ENCODE measurements at regions not wholly inside any gene's neighbourhood (a gene's known extent, or its start where the extent isn't known, plus 50 kb on each side); places are given as distances from the start of the nearest gene placed in this dataset.

DNA sequence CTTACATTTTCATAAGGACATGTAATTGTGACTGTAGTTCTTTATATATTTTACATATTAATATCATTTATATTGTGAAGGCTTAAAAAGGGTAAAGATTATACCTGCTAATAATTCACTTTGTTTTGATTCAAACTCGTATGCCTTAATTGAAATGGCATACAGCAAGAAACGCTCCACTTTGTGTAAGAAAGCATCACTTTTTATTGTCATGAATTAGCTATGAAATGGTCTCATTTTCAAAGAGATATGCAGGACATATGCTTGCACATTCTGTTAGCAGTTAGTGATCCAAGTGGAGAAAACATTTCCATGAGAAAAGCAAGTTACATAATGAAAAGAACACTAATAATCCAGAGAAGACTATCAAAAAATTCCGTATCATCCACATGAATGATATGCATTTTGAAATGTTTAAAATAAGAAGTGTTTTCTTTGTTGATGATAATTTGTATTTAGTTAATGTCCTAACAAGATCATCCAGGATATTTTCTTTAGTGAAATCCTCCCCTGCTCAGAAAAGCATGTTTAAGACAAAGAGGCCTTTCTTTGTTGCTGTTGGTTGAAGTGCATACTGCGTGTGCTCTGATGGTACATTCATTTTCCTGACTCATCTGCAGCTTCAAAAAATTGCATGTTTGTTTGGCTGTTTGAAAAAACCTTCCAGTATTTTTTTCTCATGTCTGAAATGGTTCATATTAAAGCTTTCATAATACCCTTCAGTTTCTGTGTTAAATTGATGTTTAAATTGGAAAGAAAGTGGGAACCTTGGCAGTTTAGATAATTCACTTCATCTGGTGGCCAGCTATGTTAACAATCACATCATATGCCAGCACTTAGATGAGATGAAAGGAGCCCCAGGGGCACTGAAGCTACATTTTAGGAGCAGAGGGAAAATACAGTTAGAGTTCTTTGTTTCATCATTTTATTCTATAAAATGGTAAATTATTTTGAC is 242.2 kb downstream of the CSNK1G3 start:
- H3K4me3 ChIP-seq (ENCODE audit: low read depth, low read length) = no peak overlapping the region
- TF ChIP-seq, protein P1, sequence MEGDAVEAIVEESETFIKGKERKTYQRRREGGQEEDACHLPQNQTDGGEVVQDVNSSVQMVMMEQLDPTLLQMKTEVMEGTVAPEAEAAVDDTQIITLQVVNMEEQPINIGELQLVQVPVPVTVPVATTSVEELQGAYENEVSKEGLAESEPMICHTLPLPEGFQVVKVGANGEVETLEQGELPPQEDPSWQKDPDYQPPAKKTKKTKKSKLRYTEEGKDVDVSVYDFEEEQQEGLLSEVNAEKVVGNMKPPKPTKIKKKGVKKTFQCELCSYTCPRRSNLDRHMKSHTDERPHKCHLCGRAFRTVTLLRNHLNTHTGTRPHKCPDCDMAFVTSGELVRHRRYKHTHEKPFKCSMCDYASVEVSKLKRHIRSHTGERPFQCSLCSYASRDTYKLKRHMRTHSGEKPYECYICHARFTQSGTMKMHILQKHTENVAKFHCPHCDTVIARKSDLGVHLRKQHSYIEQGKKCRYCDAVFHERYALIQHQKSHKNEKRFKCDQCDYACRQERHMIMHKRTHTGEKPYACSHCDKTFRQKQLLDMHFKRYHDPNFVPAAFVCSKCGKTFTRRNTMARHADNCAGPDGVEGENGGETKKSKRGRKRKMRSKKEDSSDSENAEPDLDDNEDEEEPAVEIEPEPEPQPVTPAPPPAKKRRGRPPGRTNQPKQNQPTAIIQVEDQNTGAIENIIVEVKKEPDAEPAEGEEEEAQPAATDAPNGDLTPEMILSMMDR (IDR thresholded peaks at IDR 0.05; ENCODE audit: low read depth, low read length) = no peak

DNA sequence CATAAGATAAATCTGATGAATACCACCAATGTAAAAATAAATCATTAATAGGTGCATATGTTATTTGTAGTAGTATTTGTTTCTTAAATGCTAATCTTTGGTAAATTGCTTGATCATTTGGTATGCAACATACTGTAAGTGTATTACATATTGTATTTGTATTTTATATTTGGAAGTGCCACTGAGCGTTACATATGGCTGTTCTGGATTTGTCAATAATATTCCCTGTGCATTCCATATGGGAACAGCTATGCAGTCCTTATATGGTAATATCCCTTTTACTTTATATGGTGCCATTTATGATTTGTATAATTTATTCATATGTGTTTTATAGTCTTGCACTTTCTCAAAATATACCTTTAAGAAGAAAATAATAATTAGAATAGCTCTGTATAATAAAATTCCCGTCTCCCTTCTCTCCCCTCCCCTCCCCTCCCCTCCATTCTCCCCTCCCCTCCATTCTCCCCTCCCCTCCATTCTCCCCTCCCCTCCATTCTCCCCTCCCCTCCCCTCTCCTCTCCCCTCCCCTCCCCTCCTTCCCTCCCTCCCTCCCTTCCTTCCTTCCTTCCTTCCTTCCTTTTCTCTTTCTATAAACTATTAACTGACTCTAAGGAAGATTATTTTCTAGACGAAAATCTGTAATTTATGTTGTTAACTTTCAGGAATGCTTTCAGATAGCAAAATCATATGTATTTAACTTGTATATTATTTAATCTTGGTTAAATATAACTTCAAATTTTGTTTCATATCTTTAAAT is 241.4 kb downstream of the CSNK1G3 start:
- TF ChIP-seq, protein P1 (IDR thresholded peaks at IDR 0.05; ENCODE audit: low read depth, low read length) = no peak
- H3K4me3 ChIP-seq (ENCODE audit: low read depth, low read length) = no peak overlapping the region

DNA sequence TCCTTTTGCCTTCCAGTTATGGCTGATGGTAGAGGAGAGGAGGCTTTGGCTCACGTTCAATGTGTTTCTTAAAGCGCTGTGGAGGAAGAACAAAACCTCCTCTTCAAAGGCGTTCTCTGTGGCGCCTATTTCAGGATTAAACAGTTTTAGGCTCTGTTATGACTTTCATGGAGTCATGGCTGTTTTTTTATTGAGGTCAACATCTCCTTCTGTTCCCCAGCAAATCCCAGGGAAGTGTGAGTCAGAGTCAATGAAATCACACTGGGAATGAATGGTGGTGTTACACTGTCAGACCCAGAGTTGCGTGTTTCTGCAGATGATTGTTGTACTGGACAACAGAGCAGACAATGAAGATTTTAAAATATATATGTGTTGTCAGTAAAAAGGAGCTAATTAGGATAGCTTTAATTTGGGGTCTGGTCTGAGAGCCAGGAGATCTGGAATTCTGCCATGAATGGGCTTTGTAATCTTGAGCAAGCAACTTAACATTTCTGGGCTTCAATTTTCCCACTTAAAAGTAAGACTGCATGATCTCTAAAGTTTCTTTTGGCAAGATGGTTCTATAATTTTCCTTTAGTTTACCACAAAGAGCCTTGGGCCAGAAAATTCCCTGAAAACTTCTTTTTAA is 240.7 kb downstream of the CSNK1G3 start:
- H3K4me3 ChIP-seq (ENCODE audit: low read depth, low read length) = no peak overlapping the region
- TF ChIP-seq, protein P1 (IDR thresholded peaks at IDR 0.05; ENCODE audit: low read depth, low read length) = no peak

DNA sequence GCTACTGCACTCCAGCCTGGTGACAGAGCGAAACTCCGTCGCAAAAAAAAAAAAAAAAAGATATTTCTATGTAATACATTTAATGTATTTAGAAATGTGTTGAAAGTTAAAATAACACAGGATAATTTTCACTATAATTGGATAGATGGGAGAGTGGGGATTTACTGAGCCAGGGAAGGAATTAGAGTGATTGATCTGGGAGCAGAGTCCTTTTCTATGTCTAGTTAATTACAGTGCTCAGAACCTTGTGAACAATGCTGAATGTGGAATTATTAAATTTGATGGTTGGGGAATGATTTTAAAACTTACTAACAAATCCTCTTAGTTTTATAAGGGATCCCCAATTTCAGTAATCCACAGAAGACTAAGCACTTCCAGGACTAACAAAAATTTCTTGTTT is 239.7 kb downstream of the CSNK1G3 start:
- no peak overlapping the region for H3K4me3 ChIP-seq (ENCODE audit: low read depth, low read length)
- TF ChIP-seq, protein P1 (IDR thresholded peaks at IDR 0.05; ENCODE audit: low read depth, low read length) = no peak

DNA sequence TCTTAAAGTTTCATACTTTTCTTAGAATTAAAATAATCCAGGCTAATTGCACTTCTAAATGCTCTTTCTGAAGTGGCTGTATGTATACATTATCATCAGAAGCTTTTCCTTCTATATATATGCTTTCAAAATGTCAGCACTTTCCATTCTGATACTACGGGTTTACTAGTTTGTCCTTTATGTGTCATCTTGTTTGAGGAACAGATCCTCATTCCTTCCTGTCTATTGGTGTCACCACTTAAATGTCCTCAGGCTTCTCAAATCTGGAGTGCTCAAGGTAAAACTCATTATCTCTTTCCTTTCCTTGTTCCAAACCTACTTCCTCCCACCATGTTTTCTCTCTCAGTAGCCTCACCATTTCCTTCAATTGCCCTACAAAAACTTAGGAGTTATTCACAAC is 236.3 kb downstream of the CSNK1G3 start:
- TF ChIP-seq, protein P1 (IDR thresholded peaks at IDR 0.05; ENCODE audit: low read depth, low read length) = no peak
- no peak overlapping the region for H3K4me3 ChIP-seq (ENCODE audit: low read depth, low read length)

DNA sequence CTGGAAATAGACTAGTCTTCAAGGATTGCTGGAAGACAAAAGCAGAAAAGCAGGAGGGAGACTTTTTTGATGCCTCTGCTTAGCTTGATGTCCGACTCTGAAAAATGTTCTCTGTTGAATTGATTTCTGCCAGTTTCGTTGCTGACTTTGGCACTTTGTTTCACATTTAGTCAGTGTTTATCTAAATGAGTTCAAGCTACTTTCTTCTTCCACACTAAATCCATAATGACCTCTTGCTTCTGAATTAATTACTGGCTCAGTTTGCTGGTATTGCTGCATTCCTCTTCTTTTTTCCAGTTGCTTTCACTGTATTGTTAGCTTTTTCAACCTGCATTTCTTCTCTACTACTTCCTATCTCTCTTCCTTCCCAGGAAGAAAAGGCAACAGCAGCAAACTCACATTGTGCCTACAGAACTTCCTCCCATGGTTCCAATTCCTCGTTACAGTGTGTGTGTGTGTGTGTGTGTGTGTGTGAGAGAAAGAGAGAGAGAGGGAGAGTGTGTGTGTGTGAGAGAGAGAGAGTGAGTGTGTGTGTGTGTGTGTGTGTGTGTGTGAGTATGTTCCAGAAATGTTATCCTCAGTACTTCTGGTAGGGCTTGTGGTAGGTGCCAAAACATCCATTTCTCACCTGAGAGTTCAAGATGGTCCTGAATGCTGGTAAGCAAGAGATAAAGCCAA is 234.8 kb downstream of the CSNK1G3 start:
- H3K4me3 ChIP-seq (ENCODE audit: low read depth, low read length) = no peak overlapping the region
- TF ChIP-seq, protein P1 (IDR thresholded peaks at IDR 0.05; ENCODE audit: low read depth, low read length) = no peak

Measured in WI38 (cell line).